A549 (cell line): ENCODE measurements at regions not wholly inside any gene's neighbourhood (a gene's known extent, or its start where the extent isn't known, plus 50 kb on each side); places are given as distances from the start of the nearest gene placed in this dataset.

ENCODE experiments used
- ATAC-seq, 2 experiments: fragments of 200-7000 bp in 1 of 2; fragments of >200 bp in 1 of 2; cut with Nextera tagmentation in 1 of 2; cut with Tn5 transposase in 1 of 2; 3 replicates each; pipeline versions ENCODE4 v1.8.0 to v1.9.1; 2018 to 2020; ENCODE audit warnings: mild to moderate bottlenecking in 1 of 2, moderate library complexity in 1 of 2
- CTCF ChIA-PET: fragments of 300-600 bp; sonication (Branson Sonifier 250); formaldehyde crosslinking; extraction: SDS; loops from one replicate; lab custom pipeline; 2021; ENCODE audit warnings: antibody characterized with exemption, inconsistent platforms; lab: Yijun Ruan, JAX
- POLR2A ChIA-PET: fragments of 350-600 bp; formaldehyde crosslinking; extraction: SDS; loops from one replicate; lab custom pipeline; 2021; ENCODE audit warnings: antibody characterized with exemption, inconsistent platforms; lab: Yijun Ruan, JAX
- DNase-seq, 2 experiments: peaks; one replicate each; pipeline versions ENCODE4 v3.0.0 to v3.0.0-alpha.2; 2011 to 2016; ENCODE audit warnings: low read depth in 1 of 2, low spot score in 1 of 2
- FAIRE-seq: peaks from 2 replicates; lab custom pipeline; 2011; peaks lifted over from hg19 to GRCh38; lab: Jason Lieb, UNC
- H3K27ac ChIP-seq, 2 experiments: fragments of >200 bp; sonication (Bioruptor Twin); formaldehyde crosslinking; 3 replicates each; pipeline ENCODE4 v1.5.1; 2016 to 2017
- H3K4me1 ChIP-seq: fragments of >200 bp; sonication (Bioruptor Twin); formaldehyde crosslinking; 3 replicates; pipeline ENCODE4 v1.6.1; 2016
- H3K4me2 ChIP-seq: fragments of >200 bp; sonication (Bioruptor Twin); formaldehyde crosslinking; 3 replicates; pipeline ENCODE4 v1.6.1; 2016
- H3K4me3 ChIP-seq: fragments of >200 bp; sonication (Bioruptor Twin); formaldehyde crosslinking; 3 replicates; pipeline ENCODE4 v1.5.1; 2016
- H3K9me3 ChIP-seq: fragments of >200 bp; sonication (Bioruptor Twin); formaldehyde crosslinking; 3 replicates; pipeline ENCODE4 v1.6.1; 2016
- CBX2 ChIP-seq: fragments of 200-600 bp; sonication (generic); IDR thresholded peaks from 2 replicates; pipeline ENCODE4 v1.6.1; 2016; ENCODE audit warnings: low read depth, mild to moderate bottlenecking, borderline replicate concordance
- CHD2 ChIP-seq: fragments of 150-350 bp; IDR thresholded peaks from 2 replicates; pipeline ENCODE4 v1.6.1; 2014; ENCODE audit warnings: low read length; ENCODE audit not compliant: partially characterized antibody
- CHD4 ChIP-seq: fragments of 200-600 bp; sonication (generic); IDR thresholded peaks from 2 replicates; pipeline ENCODE4 v1.6.1; 2016; ENCODE audit warnings: antibody characterized with exemption, mild to moderate bottlenecking, borderline replicate concordance
- CTCF ChIP-seq: fragments of >200 bp; sonication (Bioruptor Twin); formaldehyde crosslinking; IDR thresholded peaks from 3 replicates; pipeline ENCODE4 v1.5.1; 2016
- EP300 ChIP-seq, 2 experiments: fragments of >200 bp; sonication (Bioruptor Twin); formaldehyde crosslinking; IDR thresholded peaks; 2 replicates in 1 of 2; 3 replicates in 1 of 2; pipeline ENCODE4 v1.6.1; 2016 to 2017
- FOSB ChIP-seq: fragments of 250-450 bp; sonication (Bioruptor Pico); IDR thresholded peaks from 2 replicates; pipeline ENCODE4 v1.5.0; 2020; ENCODE audit warnings: mild to moderate bottlenecking, moderate library complexity
- FOSL2 ChIP-seq, 2 experiments: fragments of 450-650 bp in 1 of 2; fragments of >200 bp in 1 of 2; sonication (Bioruptor Twin) in 1 of 2; formaldehyde crosslinking; IDR thresholded peaks; 2 replicates each; pipeline versions ENCODE4 v1.5.0 to v1.6.1; 2016 to 2020; ENCODE audit warnings: mild to moderate bottlenecking in 1 of 2, moderate library complexity in 1 of 2
- FOXS1 ChIP-seq: fragments of 250-450 bp; sonication (Bioruptor Pico); IDR thresholded peaks from 2 replicates; pipeline ENCODE4 v1.5.0; 2020; ENCODE audit warnings: mild to moderate bottlenecking, moderate library complexity
- HDAC2 ChIP-seq: fragments of 200-600 bp; sonication (generic); IDR thresholded peaks from 2 replicates; pipeline ENCODE4 v1.6.1; 2016
- HES2 ChIP-seq: fragments of >200 bp; sonication (Bioruptor Twin); formaldehyde crosslinking; IDR thresholded peaks from 2 replicates; pipeline ENCODE4 v1.6.1; 2016
- HOXB13 ChIP-seq: fragments of 250-450 bp; sonication (Bioruptor Pico); IDR thresholded peaks from 2 replicates; pipeline ENCODE4 v1.5.0; 2020; ENCODE audit warnings: low read depth, mild to moderate bottlenecking, moderate library complexity
- HOXB5 ChIP-seq: fragments of 250-450 bp; sonication (Bioruptor Pico); IDR thresholded peaks from 2 replicates; pipeline ENCODE4 v1.5.0; 2020; ENCODE audit warnings: mild to moderate bottlenecking, moderate library complexity
- MYC ChIP-seq: IDR thresholded peaks from 2 replicates; pipeline ENCODE4 v1.6.1; 2012; ENCODE audit warnings: mild to moderate bottlenecking, inconsistent platforms, low read length, improper control_type of control experiment, borderline replicate concordance
- PHF8 ChIP-seq: fragments of 200-600 bp; sonication (generic); IDR thresholded peaks from 2 replicates; pipeline ENCODE4 v1.6.1; 2016; ENCODE audit warnings: low read depth, mild to moderate bottlenecking, antibody characterized with exemption, moderate library complexity, borderline replicate concordance
- POLR2A ChIP-seq: IDR thresholded peaks from 2 replicates; pipeline ENCODE4 v1.6.1; 2012; ENCODE audit warnings: mild to moderate bottlenecking, low read length
- RAD21 ChIP-seq, 2 experiments: fragments of >200 bp in 1 of 2; sonication (Bioruptor Twin) in 1 of 2; formaldehyde crosslinking in 1 of 2; IDR thresholded peaks in 1 of 2; conservative IDR thresholded peaks in 1 of 2; 2 replicates in 1 of 2; 3 replicates in 1 of 2; pipeline ENCODE4 v1.6.1; 2012 to 2018; ENCODE audit warnings: inconsistent platforms in 1 of 2
- RNF2 ChIP-seq: fragments of 200-600 bp; sonication (generic); IDR thresholded peaks from 2 replicates; pipeline ENCODE4 v1.6.1; 2016; ENCODE audit warnings: low read depth, mild to moderate bottlenecking, antibody characterized with exemption, moderate library complexity, borderline replicate concordance
- TFCP2L1 ChIP-seq: fragments of 250-450 bp; sonication (Bioruptor Pico); IDR thresholded peaks from 2 replicates; pipeline ENCODE4 v1.5.0; 2021; ENCODE audit warnings: mild to moderate bottlenecking
- ZFP36 ChIP-seq: fragments of 450-650 bp; IDR thresholded peaks from 2 replicates; pipeline ENCODE4 v1.6.1; 2014; ENCODE audit warnings: borderline replicate concordance; ENCODE audit not compliant: partially characterized antibody
- ZSCAN20 ChIP-seq: fragments of 250-450 bp; sonication (Bioruptor Pico); IDR thresholded peaks from 2 replicates; pipeline ENCODE4 v1.8.0; 2022; ENCODE audit warnings: mild to moderate bottlenecking, moderate library complexity
- WGBS: methylation state at CpG from one replicate; pipeline ENCODE4 v1.1.6; 2017; ENCODE audit errors: missing lambda C conversion rate; 5-methylcytosine and 5-hydroxymethylcytosine counted together
- TF ChIP-seq, protein P1 (sequence below): fragments of 150-350 bp; IDR thresholded peaks from 2 replicates; pipeline ENCODE4 v1.6.1; 2014; ENCODE audit warnings: low read depth, mild to moderate bottlenecking, low read length
- TF ChIP-seq, protein P2 (sequence below): IDR thresholded peaks from 2 replicates; pipeline ENCODE4 v1.6.1; 2012; ENCODE audit warnings: low read depth, borderline replicate concordance
- TF ChIP-seq, protein P3 (sequence below): fragments of 250-450 bp; sonication (Bioruptor Pico); IDR thresholded peaks from 2 replicates; pipeline ENCODE4 v1.5.0; 2020; ENCODE audit warnings: low read depth, mild to moderate bottlenecking, moderate library complexity

DNA sequence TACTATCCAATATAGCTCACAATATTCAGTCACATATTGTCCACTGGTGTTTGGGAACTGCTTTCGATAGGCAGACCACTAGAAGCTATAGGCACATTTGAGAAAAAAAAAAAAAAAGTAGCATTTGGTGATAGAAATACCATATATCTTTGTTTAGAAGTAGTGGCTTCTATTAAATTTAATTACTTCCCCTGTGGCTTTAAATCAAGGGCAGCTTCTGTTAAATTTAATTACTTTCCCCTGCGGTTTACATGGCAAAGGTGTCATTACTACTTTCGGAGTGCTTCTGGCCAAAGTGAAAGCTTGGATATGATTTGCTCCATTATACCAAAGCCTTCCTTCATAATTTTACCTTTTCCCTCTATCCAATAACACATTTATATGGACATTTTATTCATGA is 229.9 kb downstream of the TTLL7 start:
- Histone ChIP-seq H3K4me2 (no peak overlapping the region), H3K27ac (no peak overlapping the region)
- WGBS, result 45% methylated on average over 3 of the region's 3 CpGs
- POLR2A ChIA-PET, result no interaction called here
- DNase-seq (no peak), FAIRE-seq (no peak), ATAC-seq (no peak)
- TF ChIP-seq RNF2, result no peak
- TF ChIP-seq CHD4, result no peak
- no peak for TF ChIP-seq ZSCAN20
- no peak for TF ChIP-seq HES2
- TF ChIP-seq PHF8, result no peak
- TF ChIP-seq TFCP2L1 (CRISPR knock-in tag), result no peak
- TF ChIP-seq, protein P1, sequence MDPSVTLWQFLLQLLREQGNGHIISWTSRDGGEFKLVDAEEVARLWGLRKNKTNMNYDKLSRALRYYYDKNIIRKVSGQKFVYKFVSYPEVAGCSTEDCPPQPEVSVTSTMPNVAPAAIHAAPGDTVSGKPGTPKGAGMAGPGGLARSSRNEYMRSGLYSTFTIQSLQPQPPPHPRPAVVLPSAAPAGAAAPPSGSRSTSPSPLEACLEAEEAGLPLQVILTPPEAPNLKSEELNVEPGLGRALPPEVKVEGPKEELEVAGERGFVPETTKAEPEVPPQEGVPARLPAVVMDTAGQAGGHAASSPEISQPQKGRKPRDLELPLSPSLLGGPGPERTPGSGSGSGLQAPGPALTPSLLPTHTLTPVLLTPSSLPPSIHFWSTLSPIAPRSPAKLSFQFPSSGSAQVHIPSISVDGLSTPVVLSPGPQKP, result no peak
- TF ChIP-seq RAD21 (conservative IDR thresholded peaks at IDR 0.05 in 1 of 2, IDR thresholded peaks at IDR 0.05 in 1 of 2), result no peak
- TF ChIP-seq CBX2, result no peak
- TF ChIP-seq, protein P2, sequence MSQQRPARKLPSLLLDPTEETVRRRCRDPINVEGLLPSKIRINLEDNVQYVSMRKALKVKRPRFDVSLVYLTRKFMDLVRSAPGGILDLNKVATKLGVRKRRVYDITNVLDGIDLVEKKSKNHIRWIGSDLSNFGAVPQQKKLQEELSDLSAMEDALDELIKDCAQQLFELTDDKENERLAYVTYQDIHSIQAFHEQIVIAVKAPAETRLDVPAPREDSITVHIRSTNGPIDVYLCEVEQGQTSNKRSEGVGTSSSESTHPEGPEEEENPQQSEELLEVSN, result no peak
- no peak for TF ChIP-seq ZFP36
- no peak for TF ChIP-seq HOXB5 (CRISPR knock-in tag)
- no peak for TF ChIP-seq FOSB
- no peak for TF ChIP-seq FOXS1 (CRISPR knock-in tag)
- TF ChIP-seq EP300 (IDR thresholded peaks at IDR 0.05), result no peak
- no peak for TF ChIP-seq CTCF
- TF ChIP-seq FOSL2 (IDR thresholded peaks at IDR 0.05), result no peak
- TF ChIP-seq FOSL2 (CRISPR knock-in tag; IDR thresholded peaks at IDR 0.05), result no peak
- TF ChIP-seq, all 56 proteins: peak for 0
- Histone ChIP-seq H3K4me1 (no peaks in the 10 kb centered on the region), H3K4me3 (no peak overlapping the region), H3K9me3 (no peaks in the 10 kb centered on the region)
- CTCF ChIA-PET, result no interaction called here

DNA sequence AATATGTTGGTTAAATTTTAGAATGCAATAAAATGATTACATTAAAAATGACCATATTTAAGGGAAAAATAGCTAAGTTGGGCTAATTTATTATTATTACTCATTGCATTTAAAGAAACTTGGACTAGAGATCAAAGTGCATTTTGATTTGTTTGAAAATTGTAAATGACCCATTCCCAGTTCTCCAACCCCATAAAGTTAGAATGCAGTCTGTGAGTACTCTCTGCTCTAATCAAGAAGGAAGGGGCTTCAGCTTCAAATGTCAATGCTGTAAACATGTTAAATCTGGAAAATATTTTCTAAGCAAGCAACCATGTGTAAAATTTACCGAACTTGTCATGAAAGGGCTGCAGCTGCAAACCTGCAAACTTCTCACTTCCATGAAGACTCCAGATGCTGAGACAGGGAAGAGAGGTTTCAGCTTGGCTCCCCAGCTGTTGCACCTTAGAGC is 232.7 kb downstream of the TTLL7 start:
- DNase-seq (no peak), ATAC-seq (no peak), FAIRE-seq (no peak)
- Histone ChIP-seq H3K4me3 (no peak overlapping the region), H3K27ac (no peak overlapping the region), H3K4me2 (no peak overlapping the region), H3K4me1 (no peaks in the 10 kb centered on the region), H3K9me3 (no peaks in the 10 kb centered on the region)
- ChIA-PET POLR2A (no interaction called here), CTCF (interaction anchor here (0.5 kb wide), 1 partner anchor 26 kb away, joined by 3 read pairs; no protein-coding TSS in a partner anchor)
- WGBS, result 0% methylated on average over 1 of the region's 1 CpG
- no peak for TF ChIP-seq MYC
- no peak for TF ChIP-seq CHD2
- TF ChIP-seq HES2, result no peak
- TF ChIP-seq POLR2A, result no peak
- TF ChIP-seq, protein P3, sequence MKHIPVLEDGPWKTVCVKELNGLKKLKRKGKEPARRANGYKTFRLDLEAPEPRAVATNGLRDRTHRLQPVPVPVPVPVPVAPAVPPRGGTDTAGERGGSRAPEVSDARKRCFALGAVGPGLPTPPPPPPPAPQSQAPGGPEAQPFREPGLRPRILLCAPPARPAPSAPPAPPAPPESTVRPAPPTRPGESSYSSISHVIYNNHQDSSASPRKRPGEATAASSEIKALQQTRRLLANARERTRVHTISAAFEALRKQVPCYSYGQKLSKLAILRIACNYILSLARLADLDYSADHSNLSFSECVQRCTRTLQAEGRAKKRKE, result no peak
- TF ChIP-seq EP300 (IDR thresholded peaks at IDR 0.05), result no peak
- TF ChIP-seq HOXB13 (CRISPR knock-in tag), result no peak
- no peak for TF ChIP-seq HDAC2
- TF ChIP-seq, protein P2, result no peak
